ENCODE measurements at regions not wholly inside any gene's neighbourhood (a gene's known extent, or its start where the extent isn't known, plus 50 kb on each side); places are given as distances from the start of the nearest gene placed in this dataset.

- no peak for TF ChIP-seq POLR2A (IDR thresholded peaks at IDR 0.05)
- TF ChIP-seq CTCF (IDR thresholded peaks at IDR 0.05) = no peak
Measured at GRCh38 chr18:22689712-22690111, 243.4 kb upstream of the RBBP8 start.

Data from lower leg skin (tissue), 3 donors.